ENCODE measurements at regions not wholly inside any gene's neighbourhood (a gene's known extent, or its start where the extent isn't known, plus 50 kb on each side); places are given as distances from the start of the nearest gene placed in this dataset.
"Not testable (repeated sequence)": the region's sequence is repeated elsewhere in the genome, so short reads cannot be mapped to it uniquely, and the experiment has no call there.

DNA sequence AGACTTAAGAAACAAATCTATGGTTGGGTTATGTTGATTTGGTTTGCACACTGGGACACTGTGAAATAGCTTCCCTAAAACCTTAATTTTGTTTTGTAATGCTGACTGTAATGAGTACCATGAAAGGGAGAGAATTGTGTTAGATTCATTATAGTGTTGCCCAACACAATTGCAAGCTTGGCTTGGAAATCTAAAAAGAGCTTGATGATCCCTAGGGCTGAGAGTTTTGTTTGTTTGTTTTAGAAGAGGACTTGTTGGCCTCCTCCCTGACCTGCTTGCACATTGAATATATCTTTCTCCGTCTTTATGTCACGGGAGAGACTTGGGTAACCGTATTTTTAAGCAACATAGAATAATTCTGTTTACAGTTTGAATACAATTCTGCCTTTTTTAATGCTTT lies 410.1 kb downstream of the ARL4A start:
- no peak for DNase-seq (ENCODE audit: low spot score)

DNA sequence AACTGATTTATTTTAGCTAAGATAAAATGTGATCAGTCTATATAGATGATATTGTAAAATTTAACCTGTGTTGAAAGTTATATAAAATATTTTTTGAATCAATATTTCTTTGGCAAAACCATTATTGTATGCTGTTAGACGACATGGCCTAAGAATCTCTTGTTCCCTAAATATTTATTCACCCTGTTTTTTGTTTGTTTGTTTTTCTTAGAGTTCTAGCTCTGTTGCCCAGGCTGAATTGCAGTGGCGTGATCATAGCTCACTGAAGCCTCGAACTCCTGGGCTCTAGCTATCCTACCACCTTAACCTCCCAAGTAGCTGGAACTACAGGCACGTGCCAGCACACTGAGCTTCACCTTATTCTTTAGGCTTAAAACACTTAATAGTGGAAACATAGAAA lies 410.7 kb downstream of the ARL4A start:
- no peak for DNase-seq (ENCODE audit: low spot score)

DNA sequence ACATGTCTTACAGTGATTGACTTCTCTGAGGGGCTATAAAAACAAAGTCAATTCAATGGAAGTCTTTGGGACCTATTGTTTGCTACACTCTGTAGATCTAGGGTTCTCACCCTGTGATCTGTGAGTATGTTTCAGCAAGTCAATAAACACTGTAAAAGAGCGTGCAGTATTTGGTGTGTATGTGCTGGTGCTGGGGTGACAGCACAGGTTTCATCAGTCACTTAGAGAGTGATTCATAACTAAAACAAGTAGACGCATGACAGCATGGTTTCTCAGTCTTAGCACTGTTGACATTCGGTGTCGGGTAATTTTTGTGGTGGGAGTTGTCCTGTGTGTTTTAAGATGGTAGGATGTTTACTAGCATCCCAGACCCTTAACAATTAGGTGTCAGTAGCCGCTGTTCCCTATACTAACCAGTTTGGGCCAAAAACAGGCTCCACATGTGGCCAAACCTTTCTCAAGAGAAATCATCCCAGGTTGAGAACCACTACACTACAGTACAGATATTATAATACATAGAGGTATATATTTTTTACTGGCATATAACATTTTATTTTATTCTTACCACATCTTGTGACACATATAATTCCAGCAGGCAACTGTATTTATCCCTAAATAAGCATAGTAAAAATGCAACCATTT lies 411.8 kb downstream of the ARL4A start:
- peak; percentile 49 for DNase-seq (ENCODE audit: low spot score)

DNA sequence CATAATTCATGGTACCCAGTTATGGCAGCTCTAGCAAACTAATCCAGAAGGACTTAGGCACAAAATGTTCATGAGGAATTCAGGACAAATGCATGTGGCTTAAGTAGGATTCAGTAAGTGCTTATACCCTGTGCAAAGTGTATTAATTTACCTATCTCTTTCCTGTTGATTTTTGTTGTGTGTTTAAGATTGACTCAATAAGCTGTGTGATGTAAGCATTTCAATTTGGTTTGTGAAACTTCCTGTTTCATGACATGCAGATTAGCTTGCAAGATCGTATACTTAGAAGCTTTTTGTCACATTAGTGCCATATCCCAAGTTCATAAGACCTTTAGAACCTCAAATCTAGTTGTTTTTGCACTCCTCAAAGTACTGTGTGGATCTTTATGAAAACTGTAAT lies 416.7 kb downstream of the ARL4A start:
- DNase-seq (ENCODE audit: low spot score) = no peak

DNA sequence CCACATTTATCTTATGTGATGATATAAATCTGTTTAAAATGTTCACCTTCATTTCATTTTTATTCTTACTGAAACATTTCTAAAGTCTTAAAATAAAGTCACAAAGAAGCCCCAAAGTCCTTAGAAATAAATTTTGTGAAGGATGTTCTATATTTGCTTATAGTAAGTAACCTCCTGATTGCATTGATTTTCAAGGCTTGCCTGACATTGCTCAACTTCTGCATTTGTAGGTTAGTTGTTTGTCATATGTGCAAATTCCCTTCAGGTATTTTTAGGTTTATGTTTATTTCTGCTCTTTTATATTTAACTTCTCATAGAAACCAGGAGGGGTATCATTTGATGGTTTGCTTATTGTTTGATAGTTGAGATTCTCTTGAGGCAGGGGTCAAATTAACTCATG lies 417.8 kb downstream of the ARL4A start:
- no peak for DNase-seq (ENCODE audit: low spot score)

DNA sequence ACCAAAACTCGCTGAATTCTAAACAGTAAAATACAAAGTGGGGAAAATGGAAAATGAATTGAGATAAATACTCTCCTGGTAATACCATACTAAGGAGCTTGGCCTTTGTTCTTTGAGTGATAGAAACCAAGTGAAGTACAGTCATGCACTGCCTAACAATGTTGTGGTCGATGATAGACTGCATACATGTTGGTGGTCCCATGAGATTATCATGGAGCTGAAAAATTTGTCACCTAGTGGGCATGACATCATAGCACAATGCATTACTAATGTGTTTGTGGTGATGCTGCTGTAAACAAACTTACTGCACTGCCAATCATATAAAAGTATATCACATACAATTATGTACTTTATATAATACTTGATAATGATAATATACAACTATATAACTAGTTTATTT lies 419.1 kb downstream of the ARL4A start:
- no peak for DNase-seq (ENCODE audit: low spot score)

DNA sequence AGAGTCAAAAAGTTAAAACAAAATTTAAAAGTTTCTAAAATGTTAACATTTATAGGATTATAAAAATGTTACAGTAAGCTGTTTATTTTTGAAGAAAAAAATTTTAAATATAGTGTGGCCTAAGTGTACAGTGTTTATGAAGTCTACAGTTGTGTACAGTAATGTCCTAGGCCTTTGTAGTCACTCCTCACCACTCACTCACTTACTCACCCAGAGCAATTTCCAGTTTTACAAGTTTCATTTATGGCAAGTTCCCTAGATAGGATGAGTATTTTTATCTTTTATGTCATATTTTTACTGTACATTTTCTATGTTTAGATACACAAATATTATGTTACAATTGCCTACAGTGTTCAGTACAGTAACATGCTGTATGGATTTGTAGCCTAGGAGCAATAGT lies 419.9 kb downstream of the ARL4A start:
- no peak for DNase-seq (ENCODE audit: low spot score)

DNA sequence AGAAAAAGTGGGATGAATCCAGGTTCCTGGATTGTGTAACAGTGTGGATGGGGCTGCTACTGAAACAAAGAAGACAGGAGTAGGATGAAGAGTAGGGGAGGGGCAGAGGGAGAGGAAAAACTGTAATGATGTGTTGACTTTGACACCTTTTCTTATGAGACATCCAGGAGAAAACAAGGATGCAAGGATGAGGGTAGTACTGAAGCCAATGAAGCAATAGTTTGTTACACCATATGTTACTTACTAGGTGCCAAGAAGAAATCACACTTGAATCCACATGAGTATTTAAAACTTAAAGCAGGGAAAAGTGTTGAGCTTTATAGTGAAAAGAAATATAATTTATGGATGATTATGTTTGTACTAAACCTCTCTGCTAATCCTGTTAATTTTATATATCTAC lies 420.6 kb downstream of the ARL4A start:
- no peak for DNase-seq (ENCODE audit: low spot score)

DNA sequence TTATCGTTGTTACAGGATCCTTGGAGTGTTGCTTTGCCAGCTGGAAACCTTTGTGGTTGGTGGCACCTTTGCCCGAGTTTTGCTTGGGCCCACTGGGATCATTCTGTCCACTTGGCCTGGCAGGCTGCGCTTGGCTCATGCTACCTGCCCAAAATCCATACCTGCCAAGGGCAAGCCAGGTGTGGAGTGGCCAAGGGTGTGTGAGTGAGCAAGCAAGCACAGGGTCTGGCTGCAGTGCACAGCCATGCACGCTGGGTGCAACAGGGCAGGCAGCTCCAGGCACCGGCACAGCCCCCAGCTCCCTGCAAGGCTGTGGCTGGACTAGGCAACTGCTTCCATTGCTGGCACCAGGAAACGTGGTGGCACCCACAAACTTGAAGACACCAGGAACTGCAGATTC lies 421.8 kb downstream of the ARL4A start:
- no peak for DNase-seq (ENCODE audit: low spot score)

DNA sequence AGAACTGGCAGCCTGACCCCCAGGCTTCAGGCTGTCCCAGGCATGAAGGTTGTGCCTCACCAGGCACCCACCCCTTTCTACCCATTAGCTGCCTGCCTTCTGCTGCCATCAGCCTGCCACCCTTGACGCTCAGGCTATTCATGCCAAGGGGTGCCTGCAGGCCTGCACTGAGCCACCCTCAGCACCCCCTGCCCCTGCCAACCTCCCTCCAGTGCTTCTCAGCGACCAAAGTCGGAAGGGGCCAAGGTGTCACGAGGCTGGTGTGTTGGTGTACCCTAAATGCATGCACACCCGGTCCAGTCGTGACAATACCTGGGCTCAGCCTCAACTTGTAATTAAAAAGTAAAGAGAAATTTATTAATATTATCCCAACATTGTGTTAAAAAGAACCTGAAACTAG lies 422.7 kb downstream of the ARL4A start:
- no peak for DNase-seq (ENCODE audit: low spot score)

DNA sequence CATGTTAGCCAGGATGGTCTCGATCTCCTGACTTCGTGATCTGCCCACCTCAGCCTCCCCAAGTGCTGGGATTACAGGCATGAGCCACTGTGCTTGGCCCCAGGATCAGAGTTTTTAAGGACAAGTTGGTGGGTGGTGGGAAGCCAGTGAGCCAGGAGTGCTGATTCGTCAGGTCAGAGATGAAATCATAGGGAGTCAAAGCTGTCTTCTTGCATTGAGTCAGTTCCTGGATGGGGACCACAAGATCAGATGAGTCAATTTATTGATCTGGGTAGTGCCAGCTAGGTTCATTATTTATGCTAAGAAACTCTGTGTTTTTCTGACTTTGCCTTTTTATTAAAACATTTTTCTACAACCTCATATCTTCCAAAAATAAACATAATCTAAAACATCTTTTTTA lies 423.8 kb downstream of the ARL4A start:
- peak; percentile 21 for DNase-seq (ENCODE audit: low spot score)

DNA sequence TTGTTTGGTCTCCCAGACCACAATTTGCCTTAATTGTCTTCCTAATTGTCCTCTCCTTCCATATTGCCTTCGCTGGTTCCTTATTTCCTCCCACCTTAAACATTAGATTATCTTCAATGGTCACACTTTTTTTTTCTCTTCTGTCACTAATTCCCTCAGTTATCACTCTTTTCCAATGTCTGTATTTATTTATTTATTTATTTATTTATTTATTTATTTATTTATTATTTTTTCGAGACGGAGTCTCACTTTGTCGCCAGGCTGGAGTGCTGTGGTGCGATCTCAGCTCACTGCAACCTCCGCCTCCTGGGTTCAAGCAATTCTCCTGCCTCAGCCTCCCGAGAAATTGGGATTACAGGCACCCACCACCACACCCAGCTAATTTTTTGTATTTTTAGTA lies 426.8 kb downstream of the ARL4A start:
- not testable (repeated sequence) for DNase-seq (ENCODE audit: low spot score)

DNA sequence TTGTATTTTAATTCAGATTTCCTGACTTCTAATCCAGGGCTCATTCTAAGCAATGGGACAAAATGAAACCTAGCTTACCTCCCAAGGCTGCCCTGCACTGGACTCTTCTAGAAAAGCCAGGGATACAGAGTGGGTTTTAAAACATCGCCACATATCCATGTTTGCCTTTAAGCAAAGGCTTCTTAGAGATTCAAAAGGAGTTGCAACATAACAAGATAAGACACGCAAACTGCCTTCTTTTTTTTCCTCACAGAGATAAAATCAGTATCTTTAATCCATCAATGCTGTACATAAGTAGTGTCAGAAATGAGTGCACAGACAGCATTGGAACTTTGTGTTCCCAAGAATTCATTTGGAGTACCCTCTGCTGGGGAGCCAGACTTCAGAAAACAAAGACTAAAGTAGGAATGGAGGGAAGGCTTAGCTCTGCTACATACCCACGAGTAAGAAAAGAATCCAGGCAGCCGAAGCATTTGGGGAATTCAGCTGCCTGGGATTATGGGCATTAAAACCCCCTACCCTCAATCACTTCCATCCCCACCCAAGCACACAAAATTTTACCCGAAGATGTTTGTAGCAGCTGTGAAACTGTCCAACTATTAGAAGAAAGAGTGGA lies 427.8 kb downstream of the ARL4A start:
- no peak for DNase-seq (ENCODE audit: low spot score)

DNA sequence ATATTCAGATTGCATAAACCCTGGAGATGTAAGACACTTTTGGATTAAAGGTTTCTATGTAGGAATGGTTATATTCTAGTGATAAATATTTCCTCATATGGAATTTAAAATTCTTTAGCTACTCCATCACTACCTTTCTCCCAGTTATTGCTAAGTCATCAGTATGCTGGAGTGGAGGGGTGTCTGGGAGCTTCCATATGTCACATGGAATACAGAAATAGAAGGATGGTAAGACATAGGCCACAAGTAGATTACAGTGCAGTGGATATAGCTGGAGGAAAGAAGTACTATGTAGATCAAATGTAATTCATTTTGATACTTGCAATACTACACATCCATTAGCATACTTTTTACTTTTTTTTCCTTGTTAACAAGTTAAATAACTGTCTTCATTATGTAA lies 428.4 kb downstream of the ARL4A start:
- no peak for DNase-seq (ENCODE audit: low spot score)

DNA sequence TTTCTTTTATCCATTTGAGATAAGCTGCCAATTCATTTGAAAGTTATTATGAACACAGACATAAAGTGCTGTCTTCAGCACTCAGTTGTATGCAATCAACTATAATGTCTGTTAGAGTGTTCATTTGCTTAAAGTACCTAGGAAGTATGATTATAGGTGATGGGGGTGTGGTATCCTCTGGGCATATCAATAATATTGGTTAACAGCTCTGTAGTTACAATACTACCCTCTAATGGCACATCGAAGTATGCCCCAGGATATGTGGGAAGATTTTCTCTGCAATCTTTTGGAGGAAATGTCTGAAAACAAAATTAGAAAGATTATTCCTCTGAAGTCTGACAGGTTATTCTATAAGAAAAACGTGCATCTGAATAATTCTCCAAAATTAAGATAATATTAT lies 429.7 kb downstream of the ARL4A start:
- peak; percentile 8 for DNase-seq (ENCODE audit: low spot score)

DNA sequence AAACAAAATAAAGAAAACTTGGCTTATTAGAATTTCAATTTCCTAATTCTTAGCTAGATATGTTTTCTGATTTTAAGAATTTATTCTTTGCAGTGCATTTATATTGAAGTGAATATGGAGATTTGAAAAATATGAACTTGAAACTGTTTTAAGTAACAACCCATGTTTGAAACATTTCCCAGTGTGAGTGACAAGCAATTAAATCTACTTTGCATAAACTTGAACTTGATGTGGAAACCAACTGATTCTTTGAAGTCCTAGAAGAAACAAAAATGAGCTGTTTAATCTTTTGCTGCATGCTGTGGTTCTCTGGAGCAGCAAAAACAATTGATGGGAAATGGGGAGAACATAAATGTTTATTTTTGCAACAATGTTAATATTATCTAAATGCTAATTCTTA lies 430.2 kb downstream of the ARL4A start:
- no peak for DNase-seq (ENCODE audit: low spot score)

DNA sequence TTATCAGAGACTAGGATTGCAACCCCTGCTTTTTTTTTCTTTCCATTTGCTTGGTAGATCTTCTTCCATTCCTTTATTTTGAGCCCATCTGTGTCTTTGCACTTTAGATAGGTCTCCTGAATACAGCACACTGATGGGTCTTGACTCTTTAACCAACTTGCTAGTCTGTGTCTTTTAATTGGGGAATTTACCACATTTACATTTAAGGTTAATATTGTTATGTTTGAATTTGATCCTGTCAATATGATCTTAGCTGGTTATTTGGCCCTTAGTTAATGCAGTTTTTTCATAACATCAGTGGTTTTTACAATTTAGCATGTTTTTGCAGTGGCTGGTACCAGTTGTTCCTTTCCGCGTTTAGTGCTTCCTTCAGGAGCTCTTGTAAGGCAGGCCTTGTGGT lies 437.2 kb downstream of the ARL4A start:
- not testable (repeated sequence) for DNase-seq (ENCODE audit: low spot score)

DNA sequence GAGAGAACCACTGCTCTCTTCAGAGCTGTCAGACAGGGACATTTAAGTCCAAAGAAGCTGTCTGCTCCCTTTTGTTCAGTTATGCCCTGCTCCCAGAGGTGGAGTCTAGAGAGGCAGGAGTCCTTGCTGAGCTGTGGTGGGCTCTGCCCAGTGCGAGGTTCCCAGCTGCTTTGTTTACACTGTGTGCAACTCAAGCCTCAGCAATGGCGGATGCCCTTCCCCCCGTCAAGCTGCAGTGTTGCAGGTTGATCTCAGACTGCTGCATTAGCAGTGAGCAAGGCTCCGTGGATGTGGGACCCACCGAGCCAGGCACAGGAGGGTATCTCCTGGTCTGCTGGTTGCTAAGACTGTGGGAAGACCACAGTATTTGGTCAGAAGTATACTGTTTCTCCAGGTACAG lies 438.9 kb downstream of the ARL4A start:
- DNase-seq (ENCODE audit: low spot score) = no peak

DNA sequence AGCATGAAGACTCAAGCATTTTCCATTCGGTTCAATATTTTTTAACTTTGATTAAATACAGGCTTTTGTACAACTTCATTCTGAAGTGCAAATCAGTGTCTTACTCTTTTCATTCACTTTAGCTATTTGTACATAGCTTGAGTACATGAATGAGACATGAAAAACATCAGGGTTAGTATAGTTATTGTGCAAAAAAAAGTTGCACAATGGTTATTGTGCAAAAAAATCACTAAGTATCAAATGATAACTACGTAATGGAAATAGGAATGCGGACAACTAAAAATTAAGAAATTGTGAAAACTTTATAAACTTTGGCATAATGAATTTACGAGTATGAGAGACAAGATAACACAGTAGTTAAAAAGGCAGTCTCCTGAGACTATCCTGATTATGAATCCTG lies 442.9 kb downstream of the ARL4A start:
- no peak for DNase-seq (ENCODE audit: low spot score)

DNA sequence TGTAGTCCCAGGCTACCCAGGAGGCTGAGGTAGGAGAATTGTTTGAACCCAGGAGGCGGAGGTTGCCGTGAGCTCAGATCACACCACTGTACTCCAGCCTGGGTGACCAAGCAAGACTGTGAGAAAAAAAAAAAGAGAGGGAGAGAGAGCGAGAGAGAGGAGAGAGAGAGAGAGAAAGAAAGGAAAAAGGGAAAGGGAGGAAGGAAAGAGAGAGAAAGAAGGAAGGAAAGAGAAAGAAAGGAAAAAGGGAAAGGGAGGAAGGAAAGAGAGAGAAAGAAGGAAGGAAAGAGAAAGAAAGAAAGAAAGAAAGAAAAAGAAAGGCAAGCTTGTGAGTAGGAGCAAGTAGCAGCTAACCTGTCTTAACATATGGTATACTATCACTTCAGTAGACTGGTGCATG lies 443.5 kb downstream of the ARL4A start:
- DNase-seq (ENCODE audit: low spot score) = not testable (repeated sequence)

DNA sequence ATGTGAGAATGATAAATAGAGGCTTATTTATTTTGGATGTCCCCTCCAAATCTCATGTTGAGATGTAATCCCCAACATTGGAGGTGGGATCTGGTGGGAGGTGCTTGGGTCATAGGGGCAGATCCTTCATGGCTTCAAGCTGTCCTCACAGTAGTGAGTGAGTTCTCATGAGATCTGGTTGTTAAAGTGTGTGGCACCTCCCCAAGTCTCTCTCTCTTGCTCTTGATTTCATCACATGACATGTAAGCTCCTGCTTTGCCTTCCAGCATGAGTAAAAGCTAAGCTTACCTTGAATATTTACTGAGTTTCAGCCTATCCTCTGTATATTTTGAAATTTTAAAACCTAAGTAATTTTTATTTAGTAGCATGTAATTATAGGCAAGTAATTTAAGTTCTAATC lies 444.9 kb downstream of the ARL4A start:
- no peak for DNase-seq (ENCODE audit: low spot score)

DNA sequence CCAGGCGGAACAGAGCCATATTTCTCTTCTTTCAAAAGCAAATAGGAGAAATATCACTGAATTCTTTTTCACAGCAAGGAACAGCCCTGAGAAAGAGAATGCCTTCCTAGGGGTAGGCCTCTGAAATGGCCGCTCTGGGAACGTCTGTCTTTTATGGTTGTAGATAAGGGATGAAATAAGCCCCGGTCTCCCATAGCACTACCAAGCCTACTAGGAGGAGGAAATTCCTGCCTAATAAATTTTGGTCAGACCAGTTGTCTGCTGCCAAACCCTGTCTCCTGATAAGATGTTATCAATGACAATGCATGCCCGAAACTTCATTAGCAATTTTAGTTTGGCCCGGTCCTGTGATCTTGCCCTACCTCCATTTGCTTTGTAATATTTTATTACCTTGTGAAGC lies 448.9 kb downstream of the ARL4A start:
- not testable (repeated sequence) for DNase-seq (ENCODE audit: low spot score)

DNA sequence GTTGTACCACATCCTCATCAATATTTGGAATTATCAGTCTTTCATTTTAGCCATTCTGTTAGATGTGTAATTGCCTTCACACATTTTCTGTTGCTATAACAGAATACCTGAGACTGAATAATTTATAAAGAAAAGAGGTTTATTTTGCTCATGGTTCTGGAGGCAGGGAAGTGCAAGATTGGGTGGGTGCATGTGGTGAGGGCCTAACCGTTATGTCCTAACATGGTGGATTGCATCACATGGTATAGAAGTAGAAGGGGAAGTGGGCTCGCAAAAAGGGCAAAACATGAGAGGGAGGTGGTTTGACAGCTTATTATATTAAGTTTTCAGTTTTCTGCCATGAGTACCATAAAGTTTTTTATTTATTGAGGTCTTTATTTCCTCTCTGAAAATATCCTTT lies 452.0 kb downstream of the ARL4A start:
- DNase-seq (ENCODE audit: low spot score) = no peak

DNA sequence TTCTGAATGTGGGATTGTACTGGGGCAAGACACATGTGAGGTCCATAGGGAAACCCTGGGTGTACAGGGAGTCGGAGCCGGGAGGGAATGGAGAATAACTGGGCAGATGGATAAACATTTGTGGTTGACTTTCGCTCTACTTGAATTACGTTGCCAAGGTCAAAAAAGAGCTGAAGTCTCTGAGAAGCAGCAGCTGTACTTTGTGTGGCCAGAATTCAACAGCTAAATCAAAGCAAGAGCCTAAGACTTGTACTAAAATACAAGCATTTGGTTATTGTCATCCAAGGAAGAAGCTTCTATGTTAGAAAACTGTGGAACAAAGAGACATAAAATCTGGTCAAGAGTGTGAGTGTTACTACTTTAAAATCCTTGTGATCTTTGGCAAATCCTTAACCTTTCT lies 457.2 kb downstream of the ARL4A start:
- no peak for DNase-seq (ENCODE audit: low spot score)
